ENCODE measurements at regions not wholly inside any gene's neighbourhood (a gene's known extent, or its start where the extent isn't known, plus 50 kb on each side); places are given as distances from the start of the nearest gene placed in this dataset.

DNA sequence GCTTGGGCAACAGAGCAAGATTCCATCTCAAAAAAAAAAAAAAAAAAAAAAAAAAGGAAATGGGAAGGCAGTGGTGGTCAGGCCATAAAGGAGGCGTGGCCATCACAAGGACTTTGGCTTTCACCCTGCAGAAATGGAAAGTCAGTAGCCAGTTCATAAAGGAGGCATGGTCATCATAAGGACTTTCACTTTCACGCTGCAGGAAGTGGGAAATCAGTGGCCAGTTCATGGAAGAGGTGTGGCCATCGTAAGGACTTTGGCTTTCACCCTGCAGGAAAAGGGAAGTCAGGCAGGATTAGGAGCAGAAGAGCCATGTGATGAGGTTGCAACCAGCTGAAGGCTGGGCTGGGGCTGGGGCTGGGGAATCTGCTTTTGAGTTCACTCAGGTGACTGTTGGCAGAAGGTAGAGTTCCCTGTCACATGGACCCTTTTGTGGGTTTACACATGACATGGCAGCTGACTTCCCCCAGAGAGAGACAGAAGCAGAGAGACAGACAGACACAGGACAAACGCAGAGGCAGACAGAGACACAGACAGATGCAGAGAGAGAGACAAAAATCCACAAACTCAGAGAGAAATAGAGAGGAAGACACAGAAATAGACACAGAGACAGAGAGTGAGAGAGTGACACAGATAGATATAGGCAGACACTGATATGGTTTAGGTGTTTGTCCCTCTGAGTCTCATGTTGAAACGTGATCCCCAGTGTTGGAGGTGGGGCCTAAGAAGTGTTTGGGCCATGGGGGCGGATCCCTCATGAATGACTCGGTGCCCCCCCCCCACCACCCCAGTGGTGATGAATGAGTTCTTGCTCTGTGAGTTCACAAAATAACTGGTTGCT is 263.9 kb upstream of the KAZN start:
- WGBS = 66% methylated on average over 7 of the region's 7 CpGs
- TF ChIP-seq, protein P1, sequence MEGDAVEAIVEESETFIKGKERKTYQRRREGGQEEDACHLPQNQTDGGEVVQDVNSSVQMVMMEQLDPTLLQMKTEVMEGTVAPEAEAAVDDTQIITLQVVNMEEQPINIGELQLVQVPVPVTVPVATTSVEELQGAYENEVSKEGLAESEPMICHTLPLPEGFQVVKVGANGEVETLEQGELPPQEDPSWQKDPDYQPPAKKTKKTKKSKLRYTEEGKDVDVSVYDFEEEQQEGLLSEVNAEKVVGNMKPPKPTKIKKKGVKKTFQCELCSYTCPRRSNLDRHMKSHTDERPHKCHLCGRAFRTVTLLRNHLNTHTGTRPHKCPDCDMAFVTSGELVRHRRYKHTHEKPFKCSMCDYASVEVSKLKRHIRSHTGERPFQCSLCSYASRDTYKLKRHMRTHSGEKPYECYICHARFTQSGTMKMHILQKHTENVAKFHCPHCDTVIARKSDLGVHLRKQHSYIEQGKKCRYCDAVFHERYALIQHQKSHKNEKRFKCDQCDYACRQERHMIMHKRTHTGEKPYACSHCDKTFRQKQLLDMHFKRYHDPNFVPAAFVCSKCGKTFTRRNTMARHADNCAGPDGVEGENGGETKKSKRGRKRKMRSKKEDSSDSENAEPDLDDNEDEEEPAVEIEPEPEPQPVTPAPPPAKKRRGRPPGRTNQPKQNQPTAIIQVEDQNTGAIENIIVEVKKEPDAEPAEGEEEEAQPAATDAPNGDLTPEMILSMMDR (IDR thresholded peaks at IDR 0.05) = no peak
- no peak for TF ChIP-seq EP300 (IDR thresholded peaks at IDR 0.05)
- Histone ChIP-seq H3K27me3 (no peaks in the 10 kb centered on the region), H3K36me3 (no peaks in the 10 kb centered on the region), H3K9me3 (no peaks in the 10 kb centered on the region), H3K27ac (no peak overlapping the region), H3K4me1 (peaks cover 2% of the 10 kb centered on the region), H3K4me3 (no peak overlapping the region)
- DNase-seq (ENCODE audit: low spot score in 2 of 2) = no peak

DNA sequence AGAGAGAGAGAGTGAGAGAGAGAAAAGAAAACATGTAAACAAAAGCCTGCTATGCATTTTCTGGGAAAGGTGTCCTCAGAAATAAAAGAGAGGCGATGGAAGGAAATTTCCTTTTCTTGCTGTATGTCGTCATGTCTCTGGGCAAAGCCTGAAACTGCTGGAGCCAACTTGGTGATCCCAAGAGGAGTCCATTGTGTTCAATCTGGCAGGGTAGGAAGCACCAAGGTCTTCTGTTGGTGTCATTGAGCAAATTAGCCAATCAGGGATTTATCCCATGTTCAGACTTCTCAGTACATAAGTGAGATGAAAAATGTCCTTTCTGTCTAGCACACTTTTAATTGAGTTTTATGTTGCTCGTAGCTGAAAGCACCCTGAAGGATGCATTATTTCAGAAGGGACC is 260.0 kb upstream of the KAZN start:
- H3K4me1 ChIP-seq = peaks cover 12% of the 10 kb centered on the region
- no peaks in the 10 kb centered on the region for H3K27me3 ChIP-seq
- TF ChIP-seq EP300 (IDR thresholded peaks at IDR 0.05) = no peak
- TF ChIP-seq, protein P1 (IDR thresholded peaks at IDR 0.05) = no peak
- no peak for TF ChIP-seq POLR2AphosphoS5 (IDR thresholded peaks at IDR 0.05)
- no peak for TF ChIP-seq POLR2A (IDR thresholded peaks at IDR 0.05)
- no peak overlapping the region for H3K4me3 ChIP-seq
- H3K9me3 ChIP-seq = no peaks in the 10 kb centered on the region
- no peak overlapping the region for H3K27ac ChIP-seq
- H3K36me3 ChIP-seq = no peaks in the 10 kb centered on the region
- no peak for DNase-seq (ENCODE audit: low spot score in 2 of 2)
- WGBS = 81% methylated on average over 3 of the region's 3 CpGs

DNA sequence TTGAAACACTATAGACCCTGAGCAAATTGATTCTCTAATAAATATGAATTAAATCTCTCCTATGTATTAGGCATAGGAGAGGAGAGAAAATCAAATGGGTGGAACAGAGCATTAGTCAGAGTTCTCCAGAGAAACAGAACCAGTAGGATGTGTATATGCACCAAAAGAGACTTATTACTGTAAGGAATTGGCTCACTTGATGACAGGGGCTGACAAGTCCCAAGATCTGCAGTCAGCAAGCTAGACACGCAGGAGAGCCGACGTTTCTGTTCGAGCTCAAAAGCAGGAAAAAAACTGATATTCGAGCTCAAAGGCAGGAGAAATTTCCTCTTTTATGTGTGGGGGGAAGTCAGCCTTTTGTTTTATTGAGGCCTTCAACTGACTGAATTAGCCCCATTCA is 259.2 kb upstream of the KAZN start:
- H3K36me3 ChIP-seq = no peaks in the 10 kb centered on the region
- H3K4me3 ChIP-seq = no peak overlapping the region
- DNase-seq (ENCODE audit: low spot score in 2 of 2) = no peak
- WGBS = 66% methylated on average over 5 of the region's 5 CpGs
- no peaks in the 10 kb centered on the region for H3K9me3 ChIP-seq
- TF ChIP-seq POLR2A (IDR thresholded peaks at IDR 0.05) (no peak), EP300 (IDR thresholded peaks at IDR 0.05) (no peak), POLR2AphosphoS5 (IDR thresholded peaks at IDR 0.05) (no peak)
- TF ChIP-seq, protein P1 (IDR thresholded peaks at IDR 0.05) = no peak
- peak overlapping the region; percentile 48 for H3K27ac ChIP-seq
- no peaks in the 10 kb centered on the region for H3K27me3 ChIP-seq
- peaks cover 12% of the 10 kb centered on the region for H3K4me1 ChIP-seq

DNA sequence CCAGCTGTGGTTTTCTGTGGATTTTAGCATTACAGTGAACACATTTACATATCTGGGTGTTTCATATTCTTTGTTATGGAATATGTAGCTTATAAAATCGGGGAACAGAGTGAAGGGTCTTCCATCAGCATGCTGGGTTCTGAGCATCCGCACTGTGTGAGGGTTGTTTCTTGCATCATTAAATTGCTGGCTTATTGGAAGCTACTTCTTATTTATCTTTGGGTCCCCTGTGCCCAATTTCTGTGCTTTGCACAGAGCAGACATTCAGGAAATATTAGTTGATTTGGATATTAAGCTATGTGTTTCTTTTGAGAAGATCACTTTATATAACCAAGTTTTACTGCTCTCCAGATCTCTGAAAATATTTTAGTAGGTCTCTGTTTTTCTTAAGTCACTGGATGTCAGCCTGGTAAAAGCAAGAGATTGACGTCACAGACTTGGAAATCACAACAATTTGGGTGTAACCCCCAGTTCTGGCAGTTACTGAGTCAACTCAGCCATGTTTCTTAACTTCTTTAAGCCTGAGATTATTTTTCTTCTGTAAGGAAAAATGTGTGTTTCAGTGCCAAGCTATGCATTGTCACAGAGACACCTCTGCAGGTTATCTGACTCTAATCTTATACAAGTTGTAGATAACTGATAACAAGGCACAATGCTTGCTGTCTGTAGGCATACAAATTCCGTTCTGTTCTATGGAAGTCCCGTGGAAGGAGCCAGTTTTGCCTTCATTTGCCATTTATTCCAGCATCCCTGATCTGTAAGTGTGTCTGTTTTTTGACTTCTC is 258.3 kb upstream of the KAZN start:
- Histone ChIP-seq H3K27me3 (no peaks in the 10 kb centered on the region), H3K9me3 (no peaks in the 10 kb centered on the region), H3K4me3 (no peak overlapping the region), H3K36me3 (no peaks in the 10 kb centered on the region), H3K4me1 (peaks cover 12% of the 10 kb centered on the region), H3K27ac (peak overlapping the region; percentile 48)
- no peak for TF ChIP-seq POLR2AphosphoS5 (IDR thresholded peaks at IDR 0.05)
- TF ChIP-seq EP300 (IDR thresholded peaks at IDR 0.05) = no peak
- TF ChIP-seq, protein P1 (IDR thresholded peaks at IDR 0.05) = no peak
- no peak for TF ChIP-seq POLR2A (IDR thresholded peaks at IDR 0.05)
- WGBS = 58% methylated on average over 5 of the region's 5 CpGs
- no peak for DNase-seq (ENCODE audit: low spot score in 2 of 2)

DNA sequence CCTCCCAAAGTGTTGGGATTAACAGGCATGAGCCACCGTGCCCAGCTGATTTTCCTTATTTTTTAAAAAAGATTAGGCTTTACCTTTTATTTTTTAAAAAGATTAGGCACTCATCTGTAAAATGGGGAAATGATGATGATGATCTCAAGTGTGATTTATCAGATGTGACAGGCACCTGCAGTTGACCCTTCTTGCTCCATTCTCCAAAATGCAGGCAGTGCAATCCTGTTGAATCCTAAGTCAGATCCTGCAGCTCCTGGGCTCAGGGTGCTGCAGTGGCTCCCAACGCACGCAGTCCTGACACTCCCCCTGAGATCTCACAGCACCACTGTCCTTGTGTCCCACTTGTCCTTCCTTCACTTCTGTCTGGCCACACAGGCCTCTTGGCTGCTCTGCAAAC is 257.3 kb upstream of the KAZN start:
- Histone ChIP-seq H3K27me3 (no peaks in the 10 kb centered on the region), H3K27ac (no peak overlapping the region), H3K36me3 (no peaks in the 10 kb centered on the region), H3K9me3 (no peaks in the 10 kb centered on the region), H3K4me3 (no peak overlapping the region), H3K4me1 (peaks cover 12% of the 10 kb centered on the region)
- WGBS = 92% methylated on average over 3 of the region's 3 CpGs
- no peak for DNase-seq (ENCODE audit: low spot score in 2 of 2)
- TF ChIP-seq POLR2A (IDR thresholded peaks at IDR 0.05) (no peak), POLR2AphosphoS5 (IDR thresholded peaks at IDR 0.05) (no peak), EP300 (IDR thresholded peaks at IDR 0.05) (no peak)
- TF ChIP-seq, protein P1 (IDR thresholded peaks at IDR 0.05) = no peak
